Tibial artery (tissue), 4 donors: ENCODE measurements at regions not wholly inside any gene's neighbourhood (a gene's known extent, or its start where the extent isn't known, plus 50 kb on each side); places are given as distances from the start of the nearest gene placed in this dataset.
A peak's percentile ranks its signal among the peaks of the same experiment; 100 is the strongest.

ENCODE experiments used
- DNase-seq, 2 donors: peaks; one replicate each; pipeline ENCODE4 v3.0.0-alpha.2; 2019
- H3K27ac ChIP-seq, 2 donors: fragments of 200-600 bp; sonication (generic) in 1 of 2; 1 replicate in 1 of 2; 2 replicates in 1 of 2; pipeline ENCODE4 v1.5.1; 2018 to 2019; ENCODE audit warnings: mild to moderate bottlenecking in 1 of 2
- H3K27me3 ChIP-seq, 2 donors: fragments of 200-600 bp; sonication (generic) in 1 of 2; one replicate each; pipeline versions ENCODE4 v1.5.1 to v1.6.0; 2016 to 2019
- H3K36me3 ChIP-seq, 3 donors: fragments of 200-600 bp; sonication (generic) in 2 of 3; one replicate each; pipeline ENCODE4 v1.5.1; 2016 to 2019; ENCODE audit warnings: mild to moderate bottlenecking in 2 of 3
- H3K4me1 ChIP-seq, 4 donors: fragments of 200-600 bp; sonication (generic) in 2 of 4; 1 replicate in 3 of 4; 2 replicates in 1 of 4; pipeline ENCODE4 v1.5.1; 2016 to 2019
- H3K4me3 ChIP-seq, 2 donors: fragments of 200-600 bp; sonication (generic) in 1 of 2; 1 replicate in 1 of 2; 2 replicates in 1 of 2; pipeline ENCODE4 v1.5.1; 2018 to 2019; ENCODE audit warnings: mild to moderate bottlenecking in 2 of 2
- H3K9me3 ChIP-seq, 3 donors: fragments of 200-600 bp; sonication (generic) in 1 of 3; one replicate each; pipeline ENCODE4 v1.5.1; 2016 to 2019
- CTCF ChIP-seq, 2 experiments: fragments of 200-600 bp in 1 of 2; fragments of 450-650 bp in 1 of 2; IDR thresholded peaks; one replicate each; pipeline ENCODE4 v1.5.1; 2017 to 2019; ENCODE audit warnings: antibody characterized with exemption in 2 of 2, mild to moderate bottlenecking in 1 of 2, moderate library complexity in 1 of 2
- intact Hi-C: fragments of 100-400 bp; cut with DNase I; formaldehyde crosslinking; loops from one replicate; pipeline ENCODE4 v1.15.0; 2023; ENCODE audit warnings: low total_unique reads

DNA sequence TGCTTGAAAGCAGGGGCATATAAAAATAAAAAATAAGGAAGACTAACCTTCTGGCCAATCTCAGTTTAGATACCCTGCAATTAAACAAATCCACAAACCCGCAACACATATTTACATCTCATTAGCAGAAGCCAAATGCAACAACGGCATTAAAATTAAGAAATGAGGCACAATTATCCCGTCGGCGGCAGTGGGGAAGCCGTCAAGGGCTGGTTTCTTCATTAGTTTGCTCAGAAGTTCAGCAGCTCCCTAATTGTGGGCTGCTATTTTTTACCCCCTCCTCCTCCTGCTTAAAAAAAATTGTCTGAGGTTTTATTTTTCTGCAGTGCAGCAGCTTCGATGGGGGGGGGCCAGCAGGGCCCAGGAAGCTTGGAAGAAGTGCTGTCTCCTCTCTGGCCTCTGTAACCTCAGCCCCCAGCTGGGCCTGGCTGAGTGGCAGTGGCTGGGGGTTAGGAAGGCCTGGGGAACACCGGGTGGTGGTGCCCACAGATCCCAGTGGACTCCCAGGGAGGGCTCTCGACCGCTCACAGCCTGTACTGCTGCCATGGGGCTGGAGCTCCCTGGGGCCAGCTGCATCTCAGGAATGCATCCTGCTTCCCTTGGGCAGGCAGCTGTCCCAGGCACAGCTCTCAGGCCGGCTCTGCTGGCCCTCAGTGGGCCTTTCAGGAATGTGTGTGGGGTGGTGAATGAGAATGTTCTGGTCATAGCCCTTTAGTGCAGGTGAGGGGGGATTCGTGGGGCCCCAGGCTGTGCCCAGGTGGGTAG, 148.7 kb upstream of the B3GAT1 start:
- H3K4me1 ChIP-seq = no peaks in the 10 kb centered on the region
- H3K36me3 ChIP-seq = no peaks in the 10 kb centered on the region
- no peak for DNase-seq
- no peak overlapping the region for H3K4me3 ChIP-seq
- H3K27ac ChIP-seq = no peak overlapping the region
- no peaks in the 10 kb centered on the region for H3K9me3 ChIP-seq
- intact Hi-C loops = no loop called here
- TF ChIP-seq CTCF (IDR thresholded peaks at IDR 0.05) = no peak
- H3K27me3 ChIP-seq = no peaks in the 10 kb centered on the region

- Histone ChIP-seq H3K9me3 (no peaks in the 10 kb centered on the region), H3K27me3 (no peaks in the 10 kb centered on the region), H3K4me1 (no peaks in the 10 kb centered on the region), H3K27ac (no peak overlapping the region), H3K36me3 (no peaks in the 10 kb centered on the region), H3K4me3 (no peak overlapping the region)
- DNase-seq = peak in 1 of 2 donors; percentile 44
- intact Hi-C loops = no loop called here
- no peak for TF ChIP-seq CTCF (IDR thresholded peaks at IDR 0.05)
Measured at GRCh38 chr11:134560066-134560465, 148.0 kb upstream of the B3GAT1 start.

DNA sequence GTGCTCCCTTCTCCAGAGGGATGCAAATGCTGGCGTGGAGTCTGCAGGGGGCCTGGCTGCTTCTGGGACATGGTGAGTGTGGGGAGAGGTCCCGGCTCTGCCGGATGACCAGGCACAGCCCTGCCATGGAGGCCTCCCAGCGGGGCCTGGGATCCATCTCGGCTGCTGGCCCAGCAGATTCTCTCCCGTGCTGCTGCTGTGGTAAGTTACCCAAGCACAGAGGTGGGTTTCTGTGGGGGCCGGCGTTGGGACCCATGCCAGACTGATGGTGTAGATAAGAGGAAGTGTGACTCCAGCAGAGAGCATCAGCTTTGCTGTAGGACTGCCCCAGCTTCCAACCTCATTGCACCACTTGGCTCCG, 147.5 kb upstream of the B3GAT1 start:
- H3K4me1 ChIP-seq = no peaks in the 10 kb centered on the region
- H3K27ac ChIP-seq = no peak overlapping the region
- TF ChIP-seq CTCF (IDR thresholded peaks at IDR 0.05) = no peak
- no peaks in the 10 kb centered on the region for H3K27me3 ChIP-seq
- H3K9me3 ChIP-seq = no peaks in the 10 kb centered on the region
- intact Hi-C loops = no loop called here
- no peak overlapping the region for H3K4me3 ChIP-seq
- DNase-seq = peak in 1 of 2 donors; percentile 28
- H3K36me3 ChIP-seq = no peaks in the 10 kb centered on the region

GRCh38 chr11:134558916-134559601, 147.0 kb upstream of the B3GAT1 start:
- DNase-seq = no peak

GRCh38 chr11:134558258-134558835, 146.3 kb upstream of the B3GAT1 start:
- no peak for TF ChIP-seq CTCF (IDR thresholded peaks at IDR 0.05)
- Histone ChIP-seq H3K27me3 (peaks cover 0 to 3% of the 10 kb centered on the region in 2 donors), H3K36me3 (no peaks in the 10 kb centered on the region), H3K4me1 (no peaks in the 10 kb centered on the region), H3K27ac (no peak overlapping the region), H3K9me3 (no peaks in the 10 kb centered on the region), H3K4me3 (no peak overlapping the region)
- intact Hi-C loops = no loop called here
- no peak for DNase-seq

More at GRCh38 chr11:134558916-134559601, 147.0 kb upstream of the B3GAT1 start:
- Histone ChIP-seq H3K9me3 (no peaks in the 10 kb centered on the region), H3K4me3 (no peak overlapping the region), H3K36me3 (no peaks in the 10 kb centered on the region), H3K4me1 (no peaks in the 10 kb centered on the region), H3K27ac (no peak overlapping the region), H3K27me3 (no peaks in the 10 kb centered on the region)
- TF ChIP-seq CTCF (IDR thresholded peaks at IDR 0.05) = no peak
- intact Hi-C loops = no loop called here
